HEK293T (cell line): ENCODE measurements at regions not wholly inside any gene's neighbourhood (a gene's known extent, or its start where the extent isn't known, plus 50 kb on each side); places are given as distances from the start of the nearest gene placed in this dataset.

Source experiments
- CTCF ChIA-PET: fragments of 350-600 bp; formaldehyde crosslinking; extraction: SDS; loops from one replicate; lab custom pipeline; 2021; ENCODE audit warnings: antibody characterized with exemption, inconsistent platforms; lab: Yijun Ruan, JAX
- POLR2A ChIA-PET: fragments of 350-600 bp; formaldehyde crosslinking; extraction: SDS; loops from one replicate; lab custom pipeline; 2020; ENCODE audit warnings: antibody characterized with exemption, inconsistent platforms; lab: Yijun Ruan, JAX
- DNase-seq: peaks from one replicate; pipeline ENCODE4 v3.0.0; 2012; ENCODE audit warnings: mixed read lengths; ENCODE audit errors: extremely low spot score
- ARNT ChIP-seq: fragments of 450-650 bp; IDR thresholded peaks from 2 replicates; pipeline ENCODE4 v1.6.1; 2017; ENCODE audit warnings: mild to moderate bottlenecking
- BHLHE40 ChIP-seq: fragments of 450-650 bp; IDR thresholded peaks from 2 replicates; pipeline ENCODE4 v1.6.1; 2016; ENCODE audit warnings: mild to moderate bottlenecking, moderate library complexity, borderline replicate concordance
- CTBP1 ChIP-seq: fragments of 450-650 bp; IDR thresholded peaks from 2 replicates; pipeline ENCODE4 v1.6.1; 2016; ENCODE audit warnings: borderline replicate concordance
- ELF4 ChIP-seq: fragments of 450-650 bp; IDR thresholded peaks from 2 replicates; pipeline ENCODE4 v1.6.1; 2017; ENCODE audit warnings: antibody characterized with exemption
- FOXA1 ChIP-seq: fragments of 450-650 bp; IDR thresholded peaks from 2 replicates; pipeline ENCODE4 v1.6.1; 2016; ENCODE audit warnings: mild to moderate bottlenecking
- FOXK2 ChIP-seq: fragments of 450-650 bp; IDR thresholded peaks from 2 replicates; pipeline ENCODE4 v1.6.1; 2016; ENCODE audit warnings: mild to moderate bottlenecking
- FOXM1 ChIP-seq: fragments of 450-650 bp; IDR thresholded peaks from 2 replicates; pipeline ENCODE4 v1.6.1; 2017; ENCODE audit warnings: mild to moderate bottlenecking, borderline replicate concordance
- HDGF ChIP-seq: fragments of 450-650 bp; IDR thresholded peaks from 2 replicates; pipeline ENCODE4 v1.6.1; 2017; ENCODE audit warnings: antibody characterized with exemption, borderline replicate concordance
- L3MBTL2 ChIP-seq: fragments of 450-650 bp; conservative IDR thresholded peaks from 2 replicates; pipeline ENCODE4 v1.6.1; 2016; ENCODE audit warnings: mild to moderate bottlenecking
- LEF1 ChIP-seq: fragments of 450-650 bp; IDR thresholded peaks from 2 replicates; pipeline ENCODE4 v1.6.1; 2017; ENCODE audit warnings: mild to moderate bottlenecking, borderline replicate concordance
- NFRKB ChIP-seq: fragments of 450-650 bp; IDR thresholded peaks from 2 replicates; pipeline ENCODE4 v1.6.1; 2016; ENCODE audit warnings: mild to moderate bottlenecking, moderate library complexity
- SP1 ChIP-seq: fragments of 450-650 bp; IDR thresholded peaks from 2 replicates; pipeline ENCODE4 v1.6.1; 2017
- SUZ12 ChIP-seq: fragments of 450-650 bp; IDR thresholded peaks from 2 replicates; pipeline ENCODE4 v1.6.1; 2016; ENCODE audit warnings: mild to moderate bottlenecking
- TARDBP ChIP-seq: fragments of 450-650 bp; IDR thresholded peaks from 2 replicates; pipeline ENCODE4 v1.6.1; 2016
- ZNF384 ChIP-seq: fragments of 450-650 bp; IDR thresholded peaks from 2 replicates; pipeline ENCODE4 v1.6.1; 2016
- TF ChIP-seq, protein P1 (sequence below): fragments of 450-650 bp; IDR thresholded peaks from 2 replicates; pipeline ENCODE4 v1.6.1; 2016

DNA sequence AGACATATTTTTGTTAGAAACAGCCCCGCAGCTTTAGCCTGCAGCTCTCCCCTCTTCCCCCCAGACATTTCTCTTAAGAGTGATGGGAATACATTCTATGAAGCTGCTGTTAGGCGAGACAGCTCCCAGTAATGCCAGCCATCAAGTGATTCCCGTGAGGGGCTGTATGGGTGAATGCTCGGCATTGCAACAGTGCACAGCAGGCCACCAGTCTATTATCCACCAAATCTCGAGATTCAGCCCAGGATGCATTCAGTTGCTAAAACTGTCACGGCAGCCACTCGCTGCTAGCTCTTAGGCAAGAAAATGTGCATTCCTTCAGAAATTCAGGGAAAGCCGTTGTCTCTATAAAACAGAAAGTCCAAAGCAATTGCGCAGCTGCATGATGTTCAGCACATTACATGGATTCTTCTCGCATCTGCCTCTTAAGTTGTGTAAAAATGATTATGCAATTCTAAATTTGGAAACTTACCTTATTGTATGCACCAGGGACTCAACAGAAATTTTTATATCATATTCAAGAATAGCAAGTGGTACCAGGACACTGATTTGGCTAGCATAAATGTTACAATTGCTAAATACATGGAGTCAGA is 211.3 kb upstream of the ARL4C start:
- TF ChIP-seq FOXM1 (no peak), NFRKB (no peak), TARDBP (no peak), LEF1 (no peak), HDGF (no peak)
- TF ChIP-seq, protein P1, sequence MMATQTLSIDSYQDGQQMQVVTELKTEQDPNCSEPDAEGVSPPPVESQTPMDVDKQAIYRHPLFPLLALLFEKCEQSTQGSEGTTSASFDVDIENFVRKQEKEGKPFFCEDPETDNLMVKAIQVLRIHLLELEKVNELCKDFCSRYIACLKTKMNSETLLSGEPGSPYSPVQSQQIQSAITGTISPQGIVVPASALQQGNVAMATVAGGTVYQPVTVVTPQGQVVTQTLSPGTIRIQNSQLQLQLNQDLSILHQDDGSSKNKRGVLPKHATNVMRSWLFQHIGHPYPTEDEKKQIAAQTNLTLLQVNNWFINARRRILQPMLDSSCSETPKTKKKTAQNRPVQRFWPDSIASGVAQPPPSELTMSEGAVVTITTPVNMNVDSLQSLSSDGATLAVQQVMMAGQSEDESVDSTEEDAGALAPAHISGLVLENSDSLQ: no peak

DNA sequence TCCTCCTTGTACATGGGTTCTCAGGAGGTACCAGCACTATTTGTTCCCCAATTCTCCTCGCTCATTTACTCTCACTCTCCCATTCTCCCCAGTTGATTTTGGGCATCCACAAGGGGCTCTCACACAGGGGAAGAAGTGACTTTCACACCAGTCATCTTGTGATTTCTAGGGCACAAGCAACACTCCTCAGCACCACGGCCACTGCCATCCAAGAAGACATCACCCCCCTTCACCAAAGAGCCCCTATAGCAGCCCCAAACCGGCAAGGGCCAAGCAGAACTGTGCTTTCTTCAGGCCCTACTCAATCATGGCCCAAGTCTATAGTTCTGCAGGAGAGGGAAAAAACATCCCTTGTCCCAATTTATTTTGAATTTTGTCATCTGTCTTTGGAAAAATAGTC is 209.2 kb upstream of the ARL4C start:
- no peak for TF ChIP-seq CTBP1
- no peak for TF ChIP-seq SP1
- no peak for TF ChIP-seq FOXA1
- no peak for TF ChIP-seq L3MBTL2
- TF ChIP-seq BHLHE40: no peak
- TF ChIP-seq ARNT: no peak
- no peak for TF ChIP-seq ELF4
- no peak for TF ChIP-seq TARDBP
- no peak for TF ChIP-seq NFRKB
- TF ChIP-seq SUZ12: no peak
- CTCF ChIA-PET: no interaction called here
- no peak for DNase-seq
- POLR2A ChIA-PET: no interaction called here

More for the DNA sequence above, 211.3 kb upstream of the ARL4C start:
- no peak for DNase-seq
- POLR2A ChIA-PET: no interaction called here
- CTCF ChIA-PET: interaction anchor here (0.6 kb wide), 1 partner anchor 527 kb away, joined by 3 read pairs; no protein-coding TSS in a partner anchor

DNA sequence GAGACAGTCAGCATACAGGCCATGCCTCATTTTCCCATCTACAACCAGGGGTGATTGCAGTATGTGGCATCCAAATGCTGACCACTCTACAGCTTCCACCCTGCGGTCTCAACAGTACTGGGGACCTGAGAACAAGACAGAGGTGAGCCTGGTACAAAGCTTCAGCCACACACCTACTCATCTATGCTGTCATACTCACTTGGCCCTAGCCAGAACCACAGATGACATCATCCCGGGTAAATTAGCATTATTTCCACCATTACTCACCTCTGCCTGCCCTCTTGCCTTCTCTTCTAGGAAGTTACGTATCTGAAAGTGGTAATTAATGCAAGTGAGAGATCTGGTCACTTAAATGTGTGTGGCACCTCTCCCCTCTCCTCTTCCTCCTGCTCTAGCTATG is 208.2 kb upstream of the ARL4C start:
- no peak for DNase-seq
- CTCF ChIA-PET: no interaction called here
- no peak for TF ChIP-seq ELF4
- TF ChIP-seq SP1: no peak
- TF ChIP-seq LEF1: no peak
- no peak for TF ChIP-seq ARNT
- POLR2A ChIA-PET: no interaction called here

DNA sequence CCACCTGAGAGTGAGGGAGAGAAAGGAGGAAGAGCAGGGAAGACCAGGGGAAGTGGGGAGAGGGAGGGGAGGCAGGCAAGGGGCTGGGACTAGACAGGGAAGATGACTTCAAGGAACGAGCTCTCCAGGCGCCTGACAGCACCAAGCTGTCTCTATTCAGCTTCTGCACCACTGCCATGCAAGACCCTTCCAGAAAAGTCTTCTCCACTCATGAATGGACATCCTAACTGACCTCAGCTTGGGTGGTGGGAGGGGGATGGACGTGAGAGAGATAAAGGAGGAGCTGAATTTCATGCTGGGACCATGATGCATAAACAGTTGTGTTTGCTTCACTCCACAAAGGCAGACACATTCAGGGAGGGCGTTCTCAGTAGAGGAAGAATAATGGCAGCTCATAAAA is 206.4 kb upstream of the ARL4C start:
- TF ChIP-seq, protein P1: no peak
- TF ChIP-seq LEF1 (no peak), BHLHE40 (no peak), TARDBP (no peak), FOXK2 (no peak), ELF4 (no peak), L3MBTL2 (no peak), CTBP1 (no peak), ARNT (no peak), SUZ12 (no peak), ZNF384 (no peak), FOXM1 (no peak)
- no peak for DNase-seq
- ChIA-PET CTCF (no interaction called here), POLR2A (no interaction called here)

DNA sequence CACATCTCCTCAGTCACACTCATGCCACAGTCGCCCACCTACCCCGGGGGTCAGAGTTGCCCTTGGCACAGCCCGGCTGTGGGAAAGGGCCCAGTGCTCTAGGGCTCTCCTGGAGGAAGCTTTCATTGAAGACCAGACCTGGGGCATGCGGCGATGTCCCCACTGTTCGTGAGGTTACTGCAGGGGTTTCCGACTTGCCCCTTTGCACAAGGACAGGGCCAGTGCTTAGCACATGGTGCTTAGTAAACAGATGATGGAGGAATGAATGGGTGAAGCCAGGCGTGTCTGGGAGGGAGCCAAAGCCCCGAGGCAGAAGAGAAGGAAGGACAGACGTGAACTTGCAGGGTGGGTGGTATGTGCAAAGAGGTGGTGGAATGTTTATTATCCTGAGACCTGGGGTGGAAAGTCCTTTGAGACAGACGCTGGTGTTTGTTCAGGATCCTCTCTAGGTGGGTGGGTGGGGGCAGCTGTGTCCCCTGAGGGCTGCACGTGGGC is 205.9 kb upstream of the ARL4C start:
- ChIA-PET POLR2A (no interaction called here), CTCF (no interaction called here)
- TF ChIP-seq SP1 (no peak), ELF4 (no peak), HDGF (no peak), ARNT (no peak), TARDBP (no peak), NFRKB (no peak), SUZ12 (no peak), LEF1 (no peak), BHLHE40 (no peak), FOXM1 (no peak), CTBP1 (no peak), L3MBTL2 (no peak), FOXK2 (no peak)
- no peak for DNase-seq

DNA sequence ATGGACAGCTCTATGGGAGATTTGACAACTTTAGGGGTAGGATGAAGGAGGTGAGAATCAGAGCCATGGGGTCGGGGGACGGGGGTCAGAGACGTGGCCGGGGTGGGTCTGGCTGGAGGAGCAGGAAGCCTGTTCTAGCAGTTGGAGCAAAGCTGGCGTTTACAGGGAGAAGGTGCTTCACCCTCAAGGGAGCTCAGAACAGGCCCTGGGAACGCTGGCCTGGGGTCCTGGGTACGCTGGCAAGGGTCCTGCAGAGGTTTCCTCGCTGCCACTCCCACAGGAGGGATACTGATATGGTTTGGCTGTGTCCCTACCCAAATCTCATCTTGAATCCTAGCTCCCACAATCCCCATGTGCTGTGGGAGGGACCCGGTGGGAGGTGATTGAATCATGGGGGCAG is 205.0 kb upstream of the ARL4C start:
- ChIA-PET POLR2A (no interaction called here), CTCF (no interaction called here)
- TF ChIP-seq, protein P1: no peak
- TF ChIP-seq ELF4 (no peak), HDGF (no peak), FOXM1 (no peak), ARNT (no peak), BHLHE40 (no peak), TARDBP (no peak), SP1 (no peak), NFRKB (no peak), CTBP1 (no peak), FOXA1 (no peak), SUZ12 (no peak), LEF1 (no peak), L3MBTL2 (no peak), FOXK2 (no peak), ZNF384 (no peak)
- no peak for DNase-seq
